ENCODE measurements at regions not wholly inside any gene's neighbourhood (a gene's known extent, or its start where the extent isn't known, plus 50 kb on each side); places are given as distances from the start of the nearest gene placed in this dataset.

GRCh38 chrX:150238632-150239382 lies 124.3 kb upstream of the MAMLD1 start:
- TF ChIP-seq USF1 (IDR thresholded peaks at IDR 0.05; ENCODE audit: borderline replicate concordance, low read depth), result no peak
- no peak for TF ChIP-seq ELF1 (IDR thresholded peaks at IDR 0.05)
- TF ChIP-seq RAD21 (IDR thresholded peaks at IDR 0.05; ENCODE audit: low read length), result no peak
- no peak for TF ChIP-seq SIN3A (IDR thresholded peaks at IDR 0.05; ENCODE audit: borderline replicate concordance, low read depth, low read length)
- TF ChIP-seq CHD2 (IDR thresholded peaks at IDR 0.05; ENCODE audit: low read length, partially characterized antibody), result no peak
- no peak for TF ChIP-seq JUND (IDR thresholded peaks at IDR 0.05)
- ChIA-PET POLR2A (no interaction called here), CTCF (no interaction called here)
- Histone ChIP-seq H3K4me2 (no peak overlapping the region), H3K27me3 (ENCODE audit: insufficient read depth) (no peaks in the 10 kb centered on the region), H3K9me2 (no peaks in the 10 kb centered on the region), H3K9me3 (no peaks in the 10 kb centered on the region), H3K9ac (no peak overlapping the region), H4K20me1 (ENCODE audit: insufficient read depth) (no peaks in the 10 kb centered on the region), H3F3A (replicated peaks; ENCODE audit: insufficient read depth) (peaks cover 4% of the 10 kb centered on the region), H3K27ac (ENCODE audit: low read depth in 2 of 2, low read length in 1 of 2) (no peak overlapping the region), H3K4me3 (ENCODE audit: low read depth in 2 of 2, low read length in 1 of 2) (no peak overlapping the region), H3K4me1 (ENCODE audit: control insufficient read depth in 1 of 2, insufficient read depth in 2 of 2, low read depth in 1 of 2, low read length in 1 of 2) (no peaks in the 10 kb centered on the region; a peak in 1 of 4 replicates), H3K79me2 (ENCODE audit: insufficient read depth) (no peaks in the 10 kb centered on the region), H3K36me3 (replicated peaks in 1 of 2; ENCODE audit: control insufficient read depth in 1 of 2, insufficient read depth in 2 of 2, low read length in 1 of 2) (no peaks in the 10 kb centered on the region), H2AFZ (ENCODE audit: low read depth) (no peak overlapping the region)
- DNase-seq, result no peak
- 39% methylated on average over 6 of the region's 6 CpGs for WGBS (ENCODE audit: low lambda C conversion rate)

- Histone ChIP-seq H3F3A (replicated peaks; ENCODE audit: insufficient read depth) (no peaks in the 10 kb centered on the region), H3K27me3 (ENCODE audit: insufficient read depth) (no peaks in the 10 kb centered on the region), H3K9me3 (no peaks in the 10 kb centered on the region), H3K4me3 (ENCODE audit: low read depth in 2 of 2, low read length in 1 of 2) (no peak overlapping the region), H2AFZ (ENCODE audit: low read depth) (no peak overlapping the region), H3K79me2 (ENCODE audit: insufficient read depth) (no peaks in the 10 kb centered on the region), H3K4me1 (ENCODE audit: control insufficient read depth in 1 of 2, insufficient read depth in 2 of 2, low read depth in 1 of 2, low read length in 1 of 2) (no peaks in the 10 kb centered on the region; a peak in 1 of 4 replicates), H4K20me1 (ENCODE audit: insufficient read depth) (no peaks in the 10 kb centered on the region), H3K36me3 (replicated peaks in 1 of 2; ENCODE audit: control insufficient read depth in 1 of 2, insufficient read depth in 2 of 2, low read length in 1 of 2) (no peaks in the 10 kb centered on the region), H3K9me2 (no peaks in the 10 kb centered on the region), H3K27ac (ENCODE audit: low read depth in 2 of 2, low read length in 1 of 2) (no peak overlapping the region), H3K4me2 (no peak overlapping the region), H3K9ac (no peak overlapping the region)
- WGBS (ENCODE audit: low lambda C conversion rate), result 36% methylated on average over 2 of the region's 4 CpGs
- CTCF ChIA-PET, result no interaction called here
- POLR2A ChIA-PET, result no interaction called here
- DNase-seq, result no peak
- TF ChIP-seq RFX5 (IDR thresholded peaks at IDR 0.05; ENCODE audit: low read length) (no peak), SMC3 (IDR thresholded peaks at IDR 0.05; ENCODE audit: low read depth, low read length) (no peak), ZBTB33 (IDR thresholded peaks at IDR 0.05; ENCODE audit: borderline replicate concordance, low read depth) (no peak), NRF1 (IDR thresholded peaks at IDR 0.05; ENCODE audit: low read depth, low read length) (no peak), FOXJ3 (CRISPR knock-in tag; IDR thresholded peaks at IDR 0.05) (no peak), TEAD4 (IDR thresholded peaks at IDR 0.05; ENCODE audit: borderline replicate concordance, insufficient read depth) (no peak)
These were observed 123.0 kb upstream of the MAMLD1 start for GRCh38 chrX:150239946-150240642.
